GM18502 (cell line): ENCODE measurements at regions not wholly inside any gene's neighbourhood (a gene's known extent, or its start where the extent isn't known, plus 50 kb on each side); places are given as distances from the start of the nearest gene placed in this dataset.

Experiments
- ATAC-seq: cut with Tn5 transposase; IDR thresholded peaks from one replicate; pipeline ENCODE4 v1.9.1; 2021; ENCODE audit warnings: mild to moderate bottlenecking; ENCODE audit not compliant: unreplicated experiment, poor library complexity

DNA sequence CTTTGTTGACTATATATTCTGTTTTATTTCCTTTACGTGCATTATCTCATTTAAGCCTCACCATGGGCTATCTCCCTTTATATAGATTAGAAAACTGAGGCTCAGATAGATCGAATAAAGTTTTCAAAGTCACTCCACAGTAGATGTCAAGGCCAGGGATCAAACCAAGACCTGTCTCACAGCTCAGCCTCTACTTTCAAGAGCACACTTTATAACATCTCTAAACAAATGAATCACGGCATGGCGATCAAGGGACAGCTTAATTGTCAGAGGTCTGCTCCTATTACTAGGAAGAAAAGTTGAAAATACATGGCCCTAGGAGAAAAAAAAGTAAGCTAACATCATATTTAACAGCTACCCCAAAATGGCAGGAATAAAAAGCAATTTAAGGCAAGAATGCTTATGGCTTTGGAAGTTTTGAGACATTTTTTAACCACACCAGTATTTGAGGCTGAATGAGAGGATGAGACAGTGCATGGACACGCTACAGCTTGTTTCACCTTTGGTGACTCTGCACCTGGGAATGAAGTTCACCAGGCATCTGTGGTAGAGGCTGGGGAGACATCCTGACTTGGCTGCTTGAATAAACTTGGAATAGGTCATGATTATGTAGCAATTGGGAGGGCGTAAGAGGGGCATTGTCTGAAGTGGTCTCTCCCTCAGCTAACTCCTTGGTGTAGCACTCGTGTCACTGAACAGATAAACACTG is 486.8 kb upstream of the WWC1 start:
- no peak for ATAC-seq

DNA sequence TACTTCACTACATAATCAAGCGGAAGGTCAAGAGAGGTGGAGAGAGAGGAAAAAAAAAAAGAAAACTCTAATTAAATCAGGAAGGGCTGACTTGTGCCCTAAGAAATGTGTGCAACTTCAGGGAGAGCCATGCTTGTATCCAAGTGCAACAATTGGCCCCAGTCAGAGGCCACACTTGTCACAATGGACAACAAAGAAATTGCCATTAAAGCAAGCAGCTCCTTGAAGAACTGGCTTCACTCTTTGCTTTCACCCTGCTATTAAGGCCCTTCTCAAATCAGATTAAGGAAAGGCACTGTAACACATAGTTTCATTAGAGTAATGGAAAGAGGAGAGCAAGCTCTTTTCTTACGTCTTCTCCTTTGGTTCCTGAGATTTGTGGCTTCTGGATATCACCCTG is 480.9 kb upstream of the WWC1 start:
- ATAC-seq = no peak

DNA sequence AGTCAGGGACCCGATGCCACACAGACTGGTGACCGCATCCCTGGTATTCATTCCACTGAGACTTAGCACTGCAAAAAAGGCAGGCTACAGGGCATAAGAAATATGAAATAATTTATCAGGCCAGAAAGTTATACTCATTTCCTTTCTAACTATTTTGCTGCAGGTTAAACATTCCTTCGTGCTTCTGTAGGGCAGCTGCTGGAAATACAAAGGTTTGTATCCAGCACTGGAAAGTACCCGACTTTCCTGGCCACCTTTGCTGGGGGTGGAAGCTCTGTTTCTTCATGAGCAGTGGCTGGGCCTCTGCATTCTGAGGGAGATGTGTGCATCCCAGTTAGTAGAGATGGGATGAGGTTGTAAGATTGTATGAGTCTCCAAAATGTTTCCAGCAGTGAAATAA is 478.6 kb upstream of the WWC1 start:
- no peak for ATAC-seq

DNA sequence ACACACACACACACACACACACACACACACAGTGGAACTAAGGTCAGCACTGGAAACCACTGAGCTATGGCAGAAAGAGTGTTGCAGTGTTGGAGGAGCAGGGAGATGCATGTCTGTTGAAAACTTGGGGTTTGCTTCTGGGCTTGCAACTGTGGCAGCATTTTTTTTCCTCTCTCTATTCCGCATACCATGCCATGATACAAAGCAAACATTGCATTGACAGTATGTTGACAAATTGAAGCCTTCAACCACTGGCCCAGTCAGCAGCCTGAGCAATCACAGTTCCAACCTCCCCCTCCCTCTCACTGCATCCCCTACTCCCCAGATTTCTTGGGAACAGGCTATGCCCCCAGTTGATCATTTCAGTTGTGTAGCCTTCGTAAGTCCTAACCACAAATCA is 478.1 kb upstream of the WWC1 start:
- ATAC-seq = no peak

DNA sequence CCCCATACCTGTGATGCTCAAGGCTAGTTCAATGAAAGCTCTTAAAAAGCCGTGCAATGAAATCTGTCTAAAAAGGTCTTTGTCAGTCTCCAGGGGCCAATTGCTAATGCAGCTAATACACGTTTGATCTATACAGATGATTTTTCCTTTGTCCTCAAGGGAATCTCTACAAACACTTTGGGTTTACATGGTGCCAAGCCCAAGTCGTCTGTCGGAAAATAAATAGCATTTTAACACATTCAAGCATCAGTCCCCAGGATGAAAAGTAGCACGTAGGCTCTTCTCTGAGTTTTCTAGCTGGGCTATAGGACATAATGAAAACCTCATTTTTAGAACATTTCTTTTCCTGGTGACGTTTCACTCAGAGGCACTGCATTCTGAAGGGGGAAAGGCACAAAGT is 477.4 kb upstream of the WWC1 start:
- no peak for ATAC-seq

DNA sequence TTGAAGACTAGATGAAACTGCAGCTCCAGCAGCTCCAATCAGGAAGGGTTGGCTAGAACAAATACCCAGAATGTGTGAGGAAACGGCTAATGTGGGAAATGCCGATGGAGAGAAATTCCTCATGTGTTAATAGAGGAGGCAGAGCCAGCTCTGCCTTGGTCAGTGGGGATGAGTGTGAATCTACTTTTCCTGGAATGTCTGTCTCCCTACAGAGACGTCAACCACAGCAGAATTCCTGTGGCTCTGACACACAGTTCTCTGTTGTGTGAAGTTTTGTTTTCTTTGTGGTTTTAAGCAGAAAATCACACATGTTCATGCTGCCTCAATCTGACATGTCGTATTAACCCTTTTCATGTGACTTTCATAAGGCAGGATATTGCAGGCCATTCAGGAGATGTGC is 476.6 kb upstream of the WWC1 start:
- ATAC-seq = no peak

DNA sequence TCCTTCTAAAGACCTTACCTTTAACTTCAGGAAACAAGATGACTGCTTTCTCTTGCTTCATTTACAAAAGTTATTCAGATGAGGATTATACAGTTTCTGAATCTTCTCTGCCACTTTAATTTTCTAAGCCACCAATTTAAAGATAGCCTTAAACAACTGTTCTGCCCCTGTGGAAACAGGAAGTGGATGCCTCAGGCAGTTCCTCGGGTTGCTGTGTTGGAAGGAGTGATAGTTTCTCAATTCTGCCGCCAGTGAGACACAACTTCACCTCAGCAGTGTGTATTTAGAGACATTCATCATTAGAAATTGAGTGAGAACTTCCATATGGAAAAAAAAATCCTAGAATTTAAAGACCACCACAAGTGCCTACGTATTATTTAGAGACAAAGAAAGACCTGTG is 475.1 kb upstream of the WWC1 start:
- ATAC-seq = no peak

DNA sequence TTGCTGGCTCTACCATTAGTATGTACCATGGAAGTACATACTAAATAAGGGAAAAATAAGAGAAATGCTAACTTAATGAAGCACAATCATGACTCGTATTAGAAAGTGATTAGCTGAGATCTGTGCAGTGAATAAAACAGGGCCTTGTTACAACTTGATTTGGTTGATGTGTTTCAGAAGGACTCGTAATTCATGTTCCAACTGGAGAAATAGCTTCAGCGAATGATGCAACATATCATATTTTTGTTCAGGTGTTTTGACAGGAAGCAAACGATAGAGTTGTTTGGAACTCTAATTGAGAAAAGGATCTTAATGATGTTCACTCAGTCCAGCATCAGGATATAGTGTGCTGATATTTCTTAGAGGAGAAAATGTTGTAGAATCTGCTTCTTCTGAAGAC is 474.6 kb upstream of the WWC1 start:
- no peak for ATAC-seq

DNA sequence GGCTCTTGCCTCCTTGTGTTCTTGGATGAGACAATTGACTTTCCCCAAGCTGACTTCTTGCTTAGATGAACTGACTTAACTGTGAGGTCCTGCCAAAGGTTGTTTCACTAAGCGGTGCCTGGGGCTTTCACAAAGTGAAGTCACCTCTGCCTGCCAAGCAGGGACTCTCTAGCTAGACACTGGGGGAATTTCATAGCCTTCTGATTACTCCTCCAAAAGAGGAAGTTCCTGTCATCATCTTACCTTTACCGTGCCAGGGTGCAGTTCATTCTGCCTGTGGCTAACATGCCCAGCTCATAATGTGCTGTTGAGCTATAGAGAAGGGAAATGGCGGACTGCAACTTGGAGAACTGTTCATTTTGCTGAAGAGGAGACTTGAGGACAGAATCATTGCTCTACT is 472.0 kb upstream of the WWC1 start:
- ATAC-seq = peak; percentile 98

DNA sequence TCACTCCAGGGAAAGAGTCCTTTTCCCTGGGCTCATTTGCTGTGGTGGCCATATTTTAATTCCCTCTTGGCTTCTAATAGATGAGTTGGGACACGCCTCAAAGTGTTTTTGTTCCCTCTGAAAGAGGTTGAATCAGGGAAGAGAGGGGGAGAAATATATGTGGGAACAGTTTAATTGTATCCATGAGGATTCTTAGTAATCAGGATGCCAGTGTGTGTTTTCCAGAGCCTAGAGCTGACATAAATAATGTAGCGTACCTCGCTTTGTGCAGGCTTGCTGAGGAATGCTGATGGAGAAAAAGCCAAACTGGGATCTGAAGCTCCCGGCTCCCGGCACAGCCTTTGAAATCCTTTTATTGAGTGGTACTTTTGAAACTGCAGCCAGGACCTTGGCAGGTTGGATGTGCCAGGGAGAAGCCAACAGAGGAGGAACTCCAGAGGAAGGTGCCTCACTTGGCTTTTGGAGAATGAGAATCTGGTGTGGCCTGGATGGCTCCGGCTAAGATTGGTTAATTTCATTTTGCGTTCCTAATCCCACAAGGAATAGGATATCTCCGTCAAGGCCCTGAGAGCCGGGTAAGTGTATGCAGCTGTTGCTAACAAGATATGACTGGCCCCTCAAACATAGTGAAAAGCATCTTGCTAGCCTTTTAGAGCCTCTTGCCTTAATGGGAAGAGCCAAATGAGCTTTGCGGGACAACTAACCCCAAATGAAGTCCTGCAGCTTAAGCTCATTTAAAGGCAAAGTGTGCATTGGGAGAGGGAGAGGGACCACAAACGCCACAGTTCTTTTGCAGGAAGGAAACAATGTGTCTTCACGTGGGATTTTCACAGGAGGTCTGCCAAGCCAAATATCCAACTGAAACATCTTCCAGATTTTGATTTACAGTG is 471.1 kb upstream of the WWC1 start:
- no peak for ATAC-seq

DNA sequence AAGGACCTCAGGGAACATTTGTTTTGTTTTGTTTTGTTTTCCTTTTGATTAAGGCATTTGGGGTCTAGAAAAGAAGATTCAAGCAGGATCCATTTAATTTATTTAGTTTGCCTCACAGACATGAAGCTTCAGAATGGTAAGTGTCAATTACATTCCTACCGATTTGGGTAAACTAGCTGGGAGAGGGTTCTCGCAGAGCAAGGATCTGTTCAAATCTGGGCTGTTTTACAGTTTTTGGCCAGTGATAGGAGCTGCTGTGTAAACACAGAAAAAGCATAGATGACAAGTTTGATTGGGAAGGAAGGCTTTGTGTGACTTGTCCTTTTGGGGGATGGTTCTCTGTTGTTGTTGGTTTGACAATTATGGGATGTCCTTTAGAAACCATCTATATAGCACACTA is 470.3 kb upstream of the WWC1 start:
- no peak for ATAC-seq

DNA sequence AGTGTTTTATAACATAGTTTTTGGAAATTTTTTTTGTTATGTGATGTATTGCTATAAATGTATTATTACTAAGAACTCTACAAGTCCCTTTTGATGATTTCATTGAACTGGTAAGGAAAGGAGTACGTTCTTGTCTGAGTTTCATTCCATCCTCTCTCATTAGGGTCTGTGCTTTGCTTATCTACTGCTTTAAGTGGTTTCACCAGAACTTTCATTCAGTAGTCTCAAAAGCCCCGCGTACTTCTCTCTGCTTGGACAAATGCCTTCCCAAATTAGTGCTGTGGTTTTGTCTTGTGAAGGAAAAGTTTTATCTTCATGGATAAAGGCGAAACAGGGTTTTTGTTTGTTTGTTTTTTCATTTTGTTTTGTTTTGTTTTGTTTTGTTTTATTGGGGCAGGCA is 469.8 kb upstream of the WWC1 start:
- ATAC-seq = no peak

DNA sequence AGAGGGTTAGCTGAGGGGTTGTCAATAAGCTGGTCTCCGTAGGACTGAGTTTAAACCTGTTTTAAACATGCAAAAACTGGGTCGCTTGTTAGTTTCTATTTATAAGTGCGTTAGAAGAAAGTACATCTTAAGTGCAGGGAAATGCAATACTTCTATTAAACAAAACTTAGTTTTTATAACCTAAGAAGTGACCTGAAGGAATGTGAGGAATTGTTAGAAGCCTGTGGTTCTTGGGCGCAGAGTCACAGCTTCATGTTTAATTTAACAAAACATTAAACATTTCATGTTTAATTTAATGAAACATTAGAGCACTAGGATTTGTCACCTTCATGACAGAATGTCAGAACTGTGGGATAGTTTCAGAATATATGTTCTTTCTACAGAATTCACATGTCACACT is 469.2 kb upstream of the WWC1 start:
- ATAC-seq = no peak

DNA sequence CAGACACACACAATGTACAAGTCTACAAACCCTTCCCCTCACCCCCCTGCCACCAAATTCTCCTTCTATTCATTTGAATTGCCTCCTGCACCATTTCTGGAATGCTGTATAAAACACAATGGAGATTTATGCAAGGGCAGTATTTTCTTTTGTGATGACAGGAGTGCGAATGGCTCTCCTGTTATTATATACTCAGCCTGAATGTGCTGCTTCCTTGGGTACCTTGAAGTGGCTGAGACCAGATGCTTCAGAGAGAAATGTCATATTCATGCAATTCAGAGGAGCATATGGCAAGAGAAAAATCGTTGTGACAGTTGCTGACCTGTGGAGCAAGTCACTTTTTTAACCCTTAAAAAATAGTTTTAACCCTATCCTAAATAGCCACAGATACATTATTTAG is 468.0 kb upstream of the WWC1 start:
- no peak for ATAC-seq

DNA sequence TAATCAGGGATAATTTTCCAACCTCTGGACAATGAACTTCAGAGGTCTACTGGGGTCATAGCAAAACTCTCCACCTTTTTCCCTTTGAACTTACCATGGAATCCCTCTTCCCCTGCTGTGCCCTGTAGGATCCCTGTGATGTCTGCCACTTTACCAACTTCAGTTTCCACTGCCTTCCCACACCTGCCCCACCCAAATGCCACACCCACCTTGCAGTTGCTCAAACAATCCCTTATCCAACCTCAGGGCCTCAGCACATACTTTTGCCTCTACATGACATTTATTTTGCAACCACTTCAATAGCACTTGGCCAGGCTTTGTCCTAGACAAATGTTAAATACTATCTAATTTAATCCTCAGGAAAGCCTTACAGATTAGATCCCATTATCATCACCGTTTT is 463.7 kb upstream of the WWC1 start:
- ATAC-seq = no peak

DNA sequence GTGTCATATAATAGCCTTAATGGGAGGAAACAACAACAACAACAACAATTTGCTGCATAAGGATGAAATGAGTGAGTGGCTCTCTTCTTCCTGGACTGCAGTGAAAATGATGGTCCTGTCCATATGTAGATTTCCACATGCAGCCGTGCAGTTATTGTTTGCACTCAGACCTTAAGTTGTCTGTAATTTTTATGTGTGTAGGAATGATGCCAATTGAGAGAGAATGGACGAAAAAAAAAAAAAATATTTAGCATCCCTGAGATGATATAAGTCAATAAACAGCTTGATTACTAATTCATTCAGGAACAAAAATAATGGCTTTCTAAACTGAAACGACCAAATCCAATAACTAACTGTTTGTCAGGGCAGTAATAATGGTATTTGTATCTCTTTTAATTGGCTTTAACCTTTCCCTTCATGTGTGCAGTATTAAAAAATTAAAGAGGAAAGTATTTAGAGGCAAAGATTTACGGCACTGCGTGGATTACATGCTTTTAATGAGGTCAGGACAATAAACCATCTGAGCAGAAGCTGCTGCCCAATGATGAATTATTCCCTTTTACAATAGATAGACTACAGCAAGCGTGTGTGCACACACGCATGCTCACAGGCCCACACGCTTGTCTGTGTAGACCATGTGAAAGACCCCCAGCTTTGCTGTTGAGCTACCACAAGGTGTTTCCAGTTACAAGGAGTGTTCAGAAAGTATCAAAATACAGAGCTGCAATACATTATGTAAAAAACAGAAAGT is 459.5 kb upstream of the WWC1 start:
- no peak for ATAC-seq

DNA sequence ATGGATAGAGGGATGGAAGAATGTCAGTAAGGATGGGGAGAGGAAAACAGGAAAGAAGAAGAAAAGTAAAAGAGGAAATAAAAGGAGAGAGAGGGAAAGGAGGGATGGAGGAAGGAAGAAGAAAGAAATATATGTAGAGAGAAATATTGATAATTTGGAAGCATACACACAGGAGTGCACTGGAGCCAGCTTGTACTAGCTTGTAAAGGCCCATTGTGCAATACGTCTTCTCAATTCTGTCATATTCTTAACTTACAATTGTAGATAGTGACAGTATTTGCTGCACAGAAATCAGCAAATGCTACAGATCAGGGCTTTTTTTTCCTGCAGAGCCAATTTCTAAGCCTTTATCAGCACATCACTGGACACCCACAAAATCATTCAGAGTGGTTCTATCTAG is 458.8 kb upstream of the WWC1 start:
- no peak for ATAC-seq

DNA sequence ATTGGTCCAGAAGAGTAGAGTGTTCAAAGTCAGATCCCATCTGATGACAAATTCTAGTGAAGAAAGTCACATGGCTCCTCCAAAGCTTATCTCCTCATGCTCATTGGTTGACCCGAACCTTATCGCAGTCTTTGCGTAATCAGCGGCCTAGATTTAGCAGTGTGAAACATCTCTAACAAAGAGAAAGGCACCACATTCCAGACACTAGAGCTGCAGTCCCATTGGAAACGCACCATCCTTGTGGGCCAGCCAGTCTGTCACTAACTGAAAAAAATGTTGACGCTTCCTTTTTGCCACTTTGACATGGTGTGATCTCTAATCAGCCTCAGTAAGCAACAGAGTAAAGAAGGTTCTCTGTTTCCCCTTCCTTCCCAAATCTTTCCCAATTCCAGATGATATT is 458.0 kb upstream of the WWC1 start:
- ATAC-seq = no peak

DNA sequence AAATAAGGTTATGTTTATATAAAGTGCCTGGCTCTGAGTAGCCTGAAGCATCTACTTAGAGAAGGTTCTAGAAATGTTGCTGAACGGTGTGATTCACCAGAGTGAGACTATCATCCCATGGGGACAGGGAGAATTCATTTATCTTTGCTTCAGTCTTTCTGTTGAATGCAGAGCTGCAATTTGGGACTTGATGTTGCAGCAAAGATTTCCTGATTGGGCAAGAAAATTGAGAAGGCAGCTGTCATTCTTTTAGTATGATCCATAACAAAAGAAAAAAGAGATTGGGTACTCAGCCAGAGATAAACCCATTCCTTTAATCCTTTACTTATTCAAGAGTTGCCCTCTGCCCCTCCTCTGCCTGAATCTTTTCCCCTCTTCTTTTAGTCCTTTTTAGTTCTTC is 456.3 kb upstream of the WWC1 start:
- no peak for ATAC-seq

DNA sequence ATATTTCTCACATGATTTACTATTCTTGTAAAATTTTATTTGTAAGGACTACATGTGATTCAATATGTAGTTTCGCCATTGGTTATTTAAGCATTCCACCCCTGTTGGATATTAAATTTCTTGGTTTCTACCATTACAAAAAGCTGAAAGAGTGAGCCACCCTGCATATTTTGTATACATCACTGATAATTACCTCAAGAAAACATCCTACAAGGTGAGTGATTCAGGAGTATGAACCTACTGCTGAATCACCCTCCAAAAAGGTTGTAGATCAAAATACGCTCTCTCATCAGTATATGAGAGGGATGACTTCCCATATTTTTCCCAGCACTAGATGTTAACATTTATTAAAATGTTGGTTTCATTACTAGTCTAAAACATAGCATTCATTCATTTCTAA is 454.3 kb upstream of the WWC1 start:
- no peak for ATAC-seq

DNA sequence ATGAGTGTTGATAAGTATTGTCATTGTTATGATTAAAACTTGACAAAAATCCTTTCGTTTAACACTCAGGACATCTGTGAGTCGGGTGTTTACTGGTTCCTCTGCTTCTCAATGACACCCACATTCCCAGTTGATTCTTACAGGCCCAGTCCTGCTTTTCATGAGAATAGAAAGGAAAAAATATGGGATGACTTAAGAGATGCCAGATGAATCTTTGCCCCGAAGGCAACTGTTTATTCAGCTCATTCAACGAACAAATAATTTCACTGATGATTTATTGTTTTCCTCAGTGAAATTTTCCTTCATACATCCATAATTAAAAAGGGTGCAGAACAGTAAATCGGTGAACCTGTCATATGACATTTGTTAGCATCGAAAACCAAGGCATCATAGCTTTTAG is 452.4 kb upstream of the WWC1 start:
- ATAC-seq = no peak
